Stimulated activated CD4-positive, alpha-beta T cell treated with anti-CD3 and anti-CD28 coated beads, TNF-alpha, amount 100 ng/mL, for 4 hours (primary cell): ENCODE measurements at regions not wholly inside any gene's neighbourhood (a gene's known extent, or its start where the extent isn't known, plus 50 kb on each side); places are given as distances from the start of the nearest gene placed in this dataset.
"Not testable (repeated sequence)": the region's sequence is repeated elsewhere in the genome, so short reads cannot be mapped to it uniquely, and the experiment has no call there.

Experiments
- DNase-seq, 3 experiments: peaks; one replicate each; pipeline ENCODE4 v3.0.0-alpha.2; 2020; ENCODE audit warnings: low read depth in 3 of 3

DNA sequence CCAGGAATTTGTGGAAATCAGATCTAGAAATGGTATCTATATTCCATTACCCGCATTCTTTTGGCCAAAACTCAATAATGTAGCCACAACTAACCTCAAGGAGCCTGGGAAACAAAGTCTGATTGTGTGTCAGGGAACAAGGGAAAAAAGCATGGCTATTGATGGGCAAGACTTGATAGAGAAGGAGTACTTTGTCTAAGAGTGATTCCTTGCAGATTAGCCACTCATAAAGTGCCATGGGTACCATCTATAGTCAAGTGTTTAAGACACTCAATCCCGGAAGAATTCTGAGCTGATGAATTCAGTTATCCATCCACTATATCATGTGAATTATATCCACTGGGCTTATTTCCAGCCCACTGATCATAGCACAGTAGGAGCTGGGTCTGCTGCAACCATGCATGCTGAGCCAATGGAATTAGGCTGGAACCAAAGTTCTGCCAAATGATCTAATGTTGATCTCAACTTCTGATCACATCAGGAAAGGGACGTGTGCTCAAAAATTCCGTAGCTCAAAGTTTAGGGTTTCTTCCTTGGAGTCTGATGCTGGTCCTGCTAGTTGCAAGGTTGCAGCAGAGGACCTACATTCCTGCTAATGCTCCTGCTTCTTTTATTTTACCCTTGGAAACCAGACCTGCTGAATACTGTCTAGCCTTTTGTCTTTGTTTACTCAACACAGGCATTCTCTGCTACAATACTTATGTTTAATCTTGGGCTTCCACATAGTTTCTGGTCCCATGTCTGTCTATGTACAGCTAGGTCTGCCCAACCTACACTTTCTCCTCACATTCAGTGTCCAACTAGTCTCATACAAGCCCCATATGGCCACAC is 629.7 kb downstream of the IRS1 start:
- DNase-seq = no peak

DNA sequence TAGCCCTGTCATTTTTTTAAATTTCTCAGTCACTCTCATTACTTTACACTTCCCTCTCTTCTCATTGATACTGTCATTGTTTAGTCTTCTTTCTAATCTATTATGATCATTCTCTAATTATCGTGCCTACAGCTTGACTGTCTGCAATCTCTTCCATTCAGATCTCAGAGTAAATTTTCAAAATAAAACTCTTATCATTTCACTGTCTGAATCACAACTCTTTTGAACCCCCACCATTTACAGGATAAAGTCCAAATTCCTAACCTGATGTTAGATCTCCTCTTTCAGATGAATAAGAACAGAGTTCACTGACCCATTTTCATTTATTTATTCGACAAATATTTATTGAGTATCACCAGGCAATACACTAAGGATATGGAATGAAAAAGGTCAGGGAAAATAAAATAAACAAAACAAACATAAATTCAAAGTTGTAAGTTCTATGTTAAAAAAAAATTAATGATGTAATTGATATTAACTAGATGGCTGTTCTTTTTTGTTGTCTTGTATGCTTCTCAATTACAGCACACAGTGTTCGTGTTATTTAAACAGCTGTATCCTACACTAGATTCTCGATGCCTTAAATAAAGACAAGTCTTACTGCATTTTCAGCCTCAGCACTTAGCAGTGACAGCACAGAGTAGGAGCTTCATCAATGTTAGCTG is 631.0 kb downstream of the IRS1 start:
- DNase-seq = no peak

DNA sequence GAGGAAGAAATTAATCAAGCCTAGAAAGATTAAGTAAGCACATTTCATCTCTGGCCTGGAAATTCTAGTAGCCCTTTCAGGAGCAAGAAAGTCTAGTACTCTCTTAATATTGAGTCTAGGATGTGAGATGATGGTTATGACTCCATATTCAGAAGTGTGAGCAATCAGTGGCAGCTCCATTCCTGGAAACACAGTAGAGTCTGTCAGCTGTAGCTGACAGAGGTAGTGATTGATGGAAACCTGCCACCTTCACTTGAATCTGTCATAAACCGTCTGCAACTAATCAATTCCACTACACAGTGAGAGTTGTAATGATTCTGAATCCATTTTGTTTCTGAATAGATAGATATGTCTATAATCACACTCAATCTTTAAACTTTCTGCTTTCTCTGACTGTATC is 635.1 kb downstream of the IRS1 start:
- DNase-seq = no peak

DNA sequence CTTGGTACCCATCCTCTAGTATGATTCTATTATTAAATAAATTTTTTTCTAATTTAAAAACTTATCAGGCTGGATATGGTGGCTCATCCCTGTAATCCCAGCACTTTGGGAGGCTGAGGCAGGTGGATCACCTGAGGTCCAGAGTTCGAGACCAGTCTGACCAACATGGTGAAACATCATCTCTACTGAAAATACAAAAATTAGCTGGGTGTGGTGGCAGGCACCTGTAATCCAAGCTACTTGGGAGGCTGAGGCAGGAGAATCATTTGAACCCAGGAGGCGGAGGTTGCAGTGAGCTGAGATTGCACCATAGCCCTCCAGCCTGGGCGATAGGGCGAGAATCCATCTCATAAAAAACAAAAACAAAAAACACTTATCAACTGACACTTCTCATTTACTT is 639.0 kb downstream of the IRS1 start:
- not testable (repeated sequence) for DNase-seq

DNA sequence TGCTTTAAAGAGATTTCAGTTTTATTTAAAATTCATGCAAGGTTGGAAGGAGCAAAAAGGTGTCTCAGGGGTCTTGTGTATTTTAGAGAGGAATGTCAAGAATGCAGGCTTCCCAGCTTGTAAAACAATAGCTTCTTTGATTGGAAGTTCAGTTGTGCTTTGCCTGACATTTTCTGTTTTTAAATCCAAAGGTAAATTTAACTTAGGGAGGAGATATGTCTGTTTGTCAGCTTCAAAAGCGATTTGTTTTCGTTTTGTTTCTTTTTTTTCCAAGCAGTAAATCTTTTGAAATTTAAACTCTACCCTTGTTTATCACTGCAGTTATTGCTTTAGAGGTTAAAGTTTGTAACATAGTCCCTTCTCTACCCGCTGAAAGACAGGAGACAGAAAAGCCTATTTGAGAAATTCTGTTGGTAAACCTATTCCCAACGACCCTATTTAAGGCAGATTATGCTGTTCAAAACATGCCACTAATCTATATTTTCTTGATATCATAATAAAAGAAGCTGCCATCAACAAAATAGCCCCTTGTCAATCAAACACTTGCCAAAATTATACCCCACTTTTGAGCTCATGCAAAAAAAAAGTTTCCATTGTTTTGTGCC is 639.6 kb downstream of the IRS1 start:
- no peak for DNase-seq

DNA sequence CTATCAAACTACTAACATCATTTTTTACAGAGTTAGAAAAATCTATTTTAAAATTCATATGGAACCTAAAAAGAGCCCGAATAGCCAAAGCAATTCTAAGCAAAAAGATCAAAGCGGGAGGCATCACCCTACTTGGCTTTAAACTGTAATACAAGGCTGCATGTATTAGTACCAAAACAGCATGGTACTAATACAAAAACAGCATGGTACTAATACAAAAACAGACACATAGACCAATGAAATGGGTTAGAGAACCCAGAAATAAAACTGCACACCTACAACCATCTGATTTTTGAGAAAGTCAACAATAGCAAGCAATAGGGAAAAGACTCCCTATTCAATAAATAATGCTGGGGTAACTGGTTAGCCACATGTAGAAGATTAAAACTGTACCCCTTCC is 640.7 kb downstream of the IRS1 start:
- no peak for DNase-seq

DNA sequence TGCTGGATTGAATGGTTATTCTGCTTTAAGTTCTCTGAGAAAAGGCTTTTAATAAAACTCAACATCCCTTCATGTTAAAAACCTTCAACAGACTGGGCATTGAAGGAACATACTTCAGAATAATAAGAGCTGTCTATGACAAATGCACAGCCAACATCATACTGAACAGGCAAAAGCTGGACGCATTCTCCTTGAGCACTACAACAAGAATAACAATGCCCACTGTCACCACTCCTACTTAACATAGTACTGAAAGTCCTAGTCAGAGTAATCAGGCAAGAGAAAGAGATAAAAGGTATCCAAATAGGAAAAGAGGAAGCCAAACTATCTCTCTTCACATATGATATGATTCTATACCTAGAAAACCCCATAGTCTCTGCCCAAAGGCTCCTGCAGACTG is 641.4 kb downstream of the IRS1 start:
- no peak for DNase-seq

DNA sequence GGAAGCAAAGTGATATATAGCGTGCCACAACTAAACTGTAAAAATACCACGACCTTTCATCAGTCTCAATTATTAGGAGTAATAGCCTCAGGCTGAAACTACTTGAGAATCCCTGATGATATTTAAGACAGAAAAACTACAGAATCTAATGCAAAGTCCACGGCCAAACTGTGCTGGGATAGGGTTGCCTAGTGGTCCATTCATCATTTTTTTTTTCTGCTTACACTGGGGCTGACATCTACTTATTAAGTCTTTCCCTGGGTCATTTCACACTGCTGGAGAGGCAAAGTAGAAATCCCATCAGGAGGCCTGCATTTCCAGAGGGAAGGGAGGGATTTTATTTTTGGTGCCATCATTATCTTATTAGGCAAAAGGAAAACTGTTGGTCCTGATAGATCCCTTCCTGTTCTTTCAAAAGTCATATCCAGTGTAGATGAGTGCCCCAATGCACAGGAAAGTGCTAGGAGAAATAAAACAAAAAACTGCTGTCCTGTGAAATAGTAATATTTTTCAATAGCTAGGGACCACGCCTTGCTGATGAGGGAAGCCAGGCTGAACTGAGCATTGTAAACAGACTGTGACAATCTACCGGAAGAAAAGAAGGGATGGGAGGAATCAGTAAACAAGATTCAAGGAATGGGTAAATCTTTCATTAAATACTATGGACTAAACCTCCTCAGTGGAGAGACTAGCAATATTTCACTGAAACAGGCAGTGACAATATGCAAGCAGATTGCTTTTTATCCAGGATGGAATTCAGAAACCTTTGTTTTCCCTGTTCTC is 644.3 kb downstream of the IRS1 start:
- no peak for DNase-seq

DNA sequence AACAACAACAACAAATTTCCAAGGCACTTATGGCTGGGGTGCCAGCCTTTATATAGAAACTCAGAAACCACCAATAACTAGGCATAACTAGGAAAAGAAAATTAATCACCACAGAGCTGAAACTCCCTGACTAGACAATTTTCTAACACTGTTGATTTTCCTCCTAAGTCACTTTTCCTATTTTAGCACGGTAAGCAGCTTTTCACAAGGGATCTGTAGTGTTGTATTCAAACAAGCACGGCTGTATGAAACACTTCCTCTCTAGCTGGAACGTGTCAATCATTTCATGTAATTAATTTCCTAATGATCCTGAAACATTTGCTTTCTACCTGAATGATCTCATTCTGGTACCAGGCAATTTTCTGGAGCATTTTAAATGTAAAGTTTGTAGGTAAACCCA is 645.0 kb downstream of the IRS1 start:
- DNase-seq = no peak

DNA sequence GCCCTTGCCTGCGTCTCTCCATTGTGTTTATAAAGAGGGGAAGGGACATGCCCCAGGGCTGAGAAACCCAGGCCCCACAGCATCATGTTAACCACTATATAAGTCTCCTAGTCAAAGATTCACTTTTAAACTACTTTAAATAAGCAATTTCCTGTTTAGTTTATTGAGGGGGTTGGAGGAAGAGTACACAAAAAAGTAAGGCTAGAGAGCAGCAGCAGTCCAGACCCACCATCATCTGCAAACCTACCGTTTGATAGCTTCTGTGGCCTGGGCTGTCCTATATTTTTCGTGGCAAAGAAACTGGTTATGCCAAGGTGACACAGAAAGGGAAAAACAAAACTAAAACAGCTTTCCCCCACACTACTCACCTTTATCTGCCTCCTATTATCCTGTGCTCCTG is 646.1 kb downstream of the IRS1 start:
- no peak for DNase-seq

DNA sequence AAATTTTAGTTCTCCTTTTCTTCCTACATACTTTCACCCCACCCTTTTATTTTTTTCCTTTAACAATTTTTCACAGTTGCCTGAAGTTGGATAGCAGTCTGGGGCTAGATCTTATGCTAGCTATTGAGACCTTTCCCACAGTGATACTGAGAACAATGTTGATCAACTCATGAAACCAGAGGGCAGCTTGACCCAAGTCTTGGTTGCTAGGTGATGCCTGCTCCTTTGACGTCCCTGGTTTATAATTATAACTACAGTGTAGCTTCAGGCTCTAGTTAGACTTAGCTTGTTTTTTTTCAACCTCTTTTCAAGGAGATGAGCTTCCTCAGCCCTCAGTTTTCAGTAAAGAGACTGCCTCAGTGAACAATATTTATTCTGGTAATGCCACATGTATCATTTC is 648.5 kb downstream of the IRS1 start:
- no peak for DNase-seq

DNA sequence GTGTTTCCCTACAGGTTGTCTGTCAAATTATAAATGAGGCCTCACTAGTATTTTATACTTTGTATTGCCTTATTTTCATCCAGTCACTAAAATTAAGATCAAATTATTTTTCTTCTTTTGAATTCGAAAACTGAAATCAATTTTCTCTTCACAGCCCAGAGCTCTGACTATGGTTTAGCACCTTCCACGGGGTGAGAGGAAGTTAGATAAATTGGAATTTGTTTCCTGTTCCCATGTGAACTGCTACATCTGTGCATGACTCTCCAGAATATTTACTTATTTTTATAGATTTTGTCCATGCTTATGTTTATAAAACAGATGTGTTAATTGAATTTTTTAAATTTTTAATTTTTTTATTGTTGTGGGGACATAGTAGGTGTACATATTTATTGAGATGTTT is 656.5 kb downstream of the IRS1 start:
- no peak for DNase-seq

DNA sequence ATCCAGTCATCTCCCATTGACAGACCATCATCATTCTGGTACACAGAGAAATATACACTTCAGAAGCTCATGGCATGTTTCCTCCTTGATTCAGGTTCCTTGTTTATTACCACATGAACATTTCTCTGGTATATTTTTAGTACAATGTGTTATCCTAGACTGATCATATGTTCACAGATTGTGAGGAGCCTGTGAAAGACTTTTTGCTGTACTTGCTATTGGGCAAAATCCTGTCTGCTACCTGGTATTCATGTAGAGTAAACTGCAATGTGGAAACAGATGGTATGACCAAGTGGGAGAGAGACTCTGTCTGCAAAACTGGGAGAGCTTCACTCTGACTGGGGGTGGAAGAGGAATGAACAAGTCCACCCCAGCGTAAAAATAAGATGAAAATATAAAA is 657.2 kb downstream of the IRS1 start:
- DNase-seq = no peak

DNA sequence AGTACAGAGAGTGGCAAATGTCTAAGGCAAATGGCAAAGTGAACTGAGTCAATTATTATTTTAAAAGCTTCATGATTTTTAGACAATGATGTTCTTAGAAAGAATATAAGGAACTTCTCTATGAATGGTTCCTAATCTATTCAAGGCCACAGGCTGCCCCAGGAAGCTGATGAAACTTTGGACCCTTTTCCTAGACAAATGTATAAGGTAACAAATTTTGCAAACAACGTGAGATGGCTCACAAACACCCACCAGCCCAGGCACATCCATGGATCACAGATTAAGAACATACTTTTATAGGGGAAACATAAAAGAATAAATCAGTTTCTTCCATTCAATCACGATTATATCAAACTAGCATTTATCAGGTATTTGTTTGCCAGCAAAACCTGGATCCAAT is 659.0 kb downstream of the IRS1 start:
- no peak for DNase-seq

DNA sequence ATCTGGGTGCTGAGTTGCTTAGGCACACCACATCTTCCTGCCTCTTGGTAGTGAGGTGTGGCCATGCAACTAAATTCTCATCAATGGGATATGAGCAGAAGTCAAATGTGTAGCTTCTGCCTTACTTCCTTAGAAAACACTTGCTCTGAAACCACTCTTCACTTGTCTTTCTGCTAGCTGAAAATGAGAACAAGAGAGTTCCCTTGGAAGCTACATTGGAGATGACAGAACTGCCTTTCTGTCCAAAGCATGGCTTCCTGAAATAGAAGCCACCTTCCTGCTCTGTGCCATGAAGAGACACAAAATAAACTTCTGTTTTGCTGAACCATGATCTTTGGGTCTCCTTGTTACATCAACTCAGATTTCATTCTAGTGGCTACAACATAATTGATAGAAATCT is 659.9 kb downstream of the IRS1 start:
- DNase-seq = no peak

DNA sequence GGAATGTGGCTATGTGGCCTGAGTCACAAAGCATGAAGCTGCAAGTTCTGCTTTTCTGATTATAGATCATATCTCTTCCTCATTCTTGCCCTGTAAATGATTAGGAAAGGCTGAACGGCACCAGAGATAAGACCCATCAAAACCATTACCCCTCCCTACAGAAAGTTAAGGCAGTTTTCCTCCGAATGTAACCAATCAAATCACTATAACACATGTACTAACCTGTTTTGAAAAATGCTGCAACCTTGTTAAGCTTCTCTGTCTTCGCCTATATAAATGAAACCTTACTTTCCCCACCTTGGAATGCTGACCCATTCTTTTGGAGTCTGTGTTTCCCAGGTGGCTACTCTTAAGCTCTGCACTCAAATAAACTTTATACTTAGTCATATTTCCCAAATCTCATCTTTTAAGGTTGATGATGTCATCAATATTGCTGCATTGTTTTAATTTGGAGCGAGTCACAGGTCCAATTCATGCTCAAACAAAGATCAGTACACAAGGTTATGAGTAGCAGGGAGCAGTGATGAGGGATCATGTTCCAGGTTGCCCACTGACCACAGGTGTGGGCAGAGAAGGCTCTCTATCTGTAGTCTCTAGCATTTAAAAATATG is 662.3 kb downstream of the IRS1 start:
- DNase-seq = no peak

DNA sequence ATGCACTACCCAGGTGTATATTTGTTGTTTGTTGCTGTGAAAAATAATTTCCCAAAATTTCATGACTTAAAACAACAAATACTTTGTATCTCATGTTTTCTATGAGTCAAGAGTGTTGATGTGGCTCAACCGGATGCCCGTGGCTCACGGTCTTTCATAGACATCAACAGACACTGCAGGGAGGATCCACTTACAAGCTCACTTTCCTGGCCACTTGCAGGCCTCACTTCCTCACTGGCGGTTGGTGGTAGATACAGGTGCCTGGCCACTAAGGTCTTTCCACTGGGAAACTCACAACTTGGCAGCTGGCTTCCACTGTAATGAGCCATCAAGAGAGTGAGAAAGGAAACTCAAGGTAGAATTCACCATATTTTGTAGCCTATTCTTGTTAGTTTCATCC is 662.9 kb downstream of the IRS1 start:
- DNase-seq = no peak

DNA sequence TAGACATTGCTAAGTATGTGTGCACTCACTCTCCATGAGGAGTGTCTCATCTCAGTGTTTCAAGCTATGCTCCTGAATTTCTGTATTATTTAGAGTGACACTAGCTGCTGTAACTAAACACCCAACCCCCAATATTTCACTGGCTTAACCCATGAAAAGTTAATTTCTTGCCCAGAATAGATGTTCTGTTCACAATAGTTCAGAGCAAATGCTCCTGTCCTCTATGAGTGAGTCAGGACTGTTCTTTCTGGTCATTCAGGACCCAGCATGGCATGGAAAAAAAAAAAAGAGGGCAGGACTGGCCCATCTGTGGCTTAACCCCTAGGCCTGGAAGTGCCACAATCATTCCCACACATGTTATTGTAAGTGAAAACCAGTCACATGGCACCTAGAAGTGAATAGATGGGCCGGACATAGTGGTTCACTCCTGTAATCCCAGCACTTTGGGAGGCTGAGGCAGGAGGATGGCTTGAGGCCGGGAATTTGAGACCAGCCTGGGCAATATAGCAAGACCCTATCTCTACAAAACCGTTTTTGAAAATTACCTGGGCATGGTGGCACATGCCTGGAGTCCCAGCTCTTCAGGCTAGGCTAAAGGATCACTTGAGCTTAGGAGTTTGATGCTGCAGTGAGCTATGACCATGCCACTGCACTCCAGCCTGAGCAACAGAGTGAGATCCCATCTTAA is 663.6 kb downstream of the IRS1 start:
- no peak for DNase-seq

DNA sequence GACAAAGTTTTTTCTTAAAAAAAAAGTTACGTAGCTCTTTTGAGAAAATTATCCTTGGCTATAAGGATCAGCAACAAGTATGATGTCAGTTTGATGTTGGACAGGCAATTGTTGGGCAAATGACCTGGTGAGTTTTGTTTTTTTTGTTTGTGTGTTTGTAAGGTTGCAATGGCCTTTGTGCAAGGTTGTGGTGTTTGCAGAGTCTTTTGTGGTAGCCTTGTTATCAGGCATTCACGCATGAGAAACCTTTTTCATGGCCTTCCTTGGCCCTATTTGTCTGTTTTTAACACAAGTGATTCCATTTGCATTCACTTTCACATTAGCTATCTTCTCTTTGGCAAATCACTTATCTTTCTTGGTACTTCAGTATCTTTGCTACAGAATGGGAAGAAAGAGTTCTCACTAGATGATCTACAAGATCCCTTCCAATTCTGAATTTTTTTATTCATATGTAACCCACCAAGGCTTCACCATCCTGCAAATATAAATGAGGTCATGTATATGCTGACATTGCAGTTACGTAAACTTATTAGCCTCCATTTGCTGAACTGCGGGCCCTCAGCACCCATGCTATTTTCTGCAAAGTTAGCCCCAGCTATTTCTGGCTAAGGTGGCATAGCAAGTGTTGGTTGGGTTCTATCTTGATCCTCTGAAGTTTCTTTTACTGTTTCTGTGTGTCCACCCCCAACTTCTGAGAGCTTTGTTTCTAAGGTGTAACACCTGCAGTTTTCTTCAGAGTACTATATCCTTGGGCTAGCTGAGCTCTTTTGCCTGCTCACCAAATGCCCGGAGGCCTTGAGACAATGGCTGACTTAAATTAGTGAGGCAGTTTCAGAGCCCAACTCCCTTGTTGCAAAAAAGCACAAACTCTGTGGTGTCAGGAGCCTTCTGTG is 667.1 kb downstream of the IRS1 start:
- no peak for DNase-seq

DNA sequence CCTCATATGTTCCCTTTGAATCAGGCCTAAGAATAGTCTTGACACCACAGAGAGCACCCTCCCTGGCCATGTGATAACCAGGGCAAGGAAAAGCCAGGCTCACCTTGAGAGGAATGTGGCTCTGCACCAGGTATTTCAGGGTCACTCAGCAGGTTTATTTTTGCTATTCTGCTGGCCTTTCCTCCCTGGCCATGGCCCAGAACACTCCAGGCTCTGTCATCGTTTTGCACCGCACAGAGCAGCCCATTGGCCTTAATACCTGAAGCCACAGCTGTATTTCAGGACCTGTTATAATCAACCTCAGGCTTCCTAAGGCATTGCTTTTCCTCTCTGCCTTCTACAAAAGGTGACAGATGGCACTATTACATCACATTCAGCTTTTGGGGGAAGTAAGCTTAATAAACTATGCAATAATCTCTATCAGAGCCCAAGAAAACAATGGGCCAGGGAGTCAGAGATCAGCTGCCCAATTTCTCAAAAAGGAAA is 668.3 kb downstream of the IRS1 start:
- no peak for DNase-seq
